ENCODE measurements at regions not wholly inside any gene's neighbourhood (a gene's known extent, or its start where the extent isn't known, plus 50 kb on each side); places are given as distances from the start of the nearest gene placed in this dataset.

DNA sequence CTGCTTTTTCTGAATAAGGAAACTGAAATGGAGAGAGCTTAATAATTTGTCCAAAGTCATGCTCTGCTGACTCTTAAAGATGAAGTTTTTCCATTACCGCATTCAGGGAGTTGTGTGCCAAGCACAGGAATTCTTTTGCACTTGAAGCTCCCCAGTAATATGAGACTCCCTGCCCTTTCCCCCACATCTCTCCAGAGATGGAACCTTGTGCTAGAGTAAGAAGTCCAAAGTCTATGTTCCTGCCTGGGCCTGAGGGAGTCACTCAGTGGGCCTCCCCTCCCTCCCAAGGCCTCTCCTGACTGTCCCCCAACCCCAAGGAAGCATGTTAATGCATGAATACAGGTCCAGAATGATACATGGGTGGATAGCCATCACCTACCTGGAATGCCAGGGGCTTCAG is 173.3 kb upstream of the SEMA6A start:
- TF ChIP-seq, protein P1, sequence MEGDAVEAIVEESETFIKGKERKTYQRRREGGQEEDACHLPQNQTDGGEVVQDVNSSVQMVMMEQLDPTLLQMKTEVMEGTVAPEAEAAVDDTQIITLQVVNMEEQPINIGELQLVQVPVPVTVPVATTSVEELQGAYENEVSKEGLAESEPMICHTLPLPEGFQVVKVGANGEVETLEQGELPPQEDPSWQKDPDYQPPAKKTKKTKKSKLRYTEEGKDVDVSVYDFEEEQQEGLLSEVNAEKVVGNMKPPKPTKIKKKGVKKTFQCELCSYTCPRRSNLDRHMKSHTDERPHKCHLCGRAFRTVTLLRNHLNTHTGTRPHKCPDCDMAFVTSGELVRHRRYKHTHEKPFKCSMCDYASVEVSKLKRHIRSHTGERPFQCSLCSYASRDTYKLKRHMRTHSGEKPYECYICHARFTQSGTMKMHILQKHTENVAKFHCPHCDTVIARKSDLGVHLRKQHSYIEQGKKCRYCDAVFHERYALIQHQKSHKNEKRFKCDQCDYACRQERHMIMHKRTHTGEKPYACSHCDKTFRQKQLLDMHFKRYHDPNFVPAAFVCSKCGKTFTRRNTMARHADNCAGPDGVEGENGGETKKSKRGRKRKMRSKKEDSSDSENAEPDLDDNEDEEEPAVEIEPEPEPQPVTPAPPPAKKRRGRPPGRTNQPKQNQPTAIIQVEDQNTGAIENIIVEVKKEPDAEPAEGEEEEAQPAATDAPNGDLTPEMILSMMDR (IDR thresholded peaks at IDR 0.05; ENCODE audit: low read length) = no peak
- no peak for TF ChIP-seq EZH2phosphoT487 (IDR thresholded peaks at IDR 0.05; ENCODE audit: low read length)
